RWPE1 (cell line): ENCODE measurements at regions not wholly inside any gene's neighbourhood (a gene's known extent, or its start where the extent isn't known, plus 50 kb on each side); places are given as distances from the start of the nearest gene placed in this dataset.

Experiments
- CTCF ChIA-PET: fragments of 350-600 bp; sonication (Branson Sonifier 250); formaldehyde crosslinking; extraction: SDS; loops from one replicate; lab custom pipeline; 2021; lab: Yijun Ruan, JAX
- POLR2A ChIA-PET: fragments of 400-600 bp; formaldehyde crosslinking; extraction: SDS; loops from one replicate; lab custom pipeline; 2020; ENCODE audit warnings: antibody characterized with exemption; ENCODE audit not compliant: low non-redundant PET; lab: Yijun Ruan, JAX
- DNase-seq: peaks from one replicate; pipeline ENCODE4 v3.0.0; 2012; ENCODE audit warnings: low spot score
- H3K27ac ChIP-seq: fragments of 450-650 bp; 2 replicates; pipeline ENCODE4 v1.5.1; 2017
- TF ChIP-seq, protein P1 (sequence below): fragments of 450-650 bp; conservative IDR thresholded peaks from 2 replicates; pipeline ENCODE4 v1.5.1; 2017; ENCODE audit warnings: low read depth, mild to moderate bottlenecking

DNA sequence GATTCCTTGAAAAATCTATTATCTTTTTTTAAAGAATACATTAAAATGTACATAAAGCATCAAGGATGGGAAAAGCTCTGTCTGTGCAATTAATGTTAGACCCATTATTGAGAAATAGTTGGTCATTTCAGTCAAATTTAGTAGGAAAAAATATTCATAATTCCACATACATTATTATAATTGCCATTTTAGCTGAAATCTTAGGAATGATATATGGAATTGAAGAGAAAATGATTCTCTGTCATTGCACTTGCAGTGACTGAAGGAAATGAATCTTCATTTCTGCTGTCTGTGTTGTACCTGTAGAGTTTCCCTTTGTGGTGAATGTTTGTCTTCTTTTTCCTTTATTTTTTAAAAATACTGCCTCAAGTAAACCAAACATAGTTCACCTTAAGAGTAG lies 473.9 kb downstream of the C3orf38 start:
- no peak for DNase-seq
- no peak overlapping the region for H3K27ac ChIP-seq
- TF ChIP-seq, protein P1, sequence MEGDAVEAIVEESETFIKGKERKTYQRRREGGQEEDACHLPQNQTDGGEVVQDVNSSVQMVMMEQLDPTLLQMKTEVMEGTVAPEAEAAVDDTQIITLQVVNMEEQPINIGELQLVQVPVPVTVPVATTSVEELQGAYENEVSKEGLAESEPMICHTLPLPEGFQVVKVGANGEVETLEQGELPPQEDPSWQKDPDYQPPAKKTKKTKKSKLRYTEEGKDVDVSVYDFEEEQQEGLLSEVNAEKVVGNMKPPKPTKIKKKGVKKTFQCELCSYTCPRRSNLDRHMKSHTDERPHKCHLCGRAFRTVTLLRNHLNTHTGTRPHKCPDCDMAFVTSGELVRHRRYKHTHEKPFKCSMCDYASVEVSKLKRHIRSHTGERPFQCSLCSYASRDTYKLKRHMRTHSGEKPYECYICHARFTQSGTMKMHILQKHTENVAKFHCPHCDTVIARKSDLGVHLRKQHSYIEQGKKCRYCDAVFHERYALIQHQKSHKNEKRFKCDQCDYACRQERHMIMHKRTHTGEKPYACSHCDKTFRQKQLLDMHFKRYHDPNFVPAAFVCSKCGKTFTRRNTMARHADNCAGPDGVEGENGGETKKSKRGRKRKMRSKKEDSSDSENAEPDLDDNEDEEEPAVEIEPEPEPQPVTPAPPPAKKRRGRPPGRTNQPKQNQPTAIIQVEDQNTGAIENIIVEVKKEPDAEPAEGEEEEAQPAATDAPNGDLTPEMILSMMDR = no peak
- ChIA-PET POLR2A (no interaction called here), CTCF (no interaction called here)

DNA sequence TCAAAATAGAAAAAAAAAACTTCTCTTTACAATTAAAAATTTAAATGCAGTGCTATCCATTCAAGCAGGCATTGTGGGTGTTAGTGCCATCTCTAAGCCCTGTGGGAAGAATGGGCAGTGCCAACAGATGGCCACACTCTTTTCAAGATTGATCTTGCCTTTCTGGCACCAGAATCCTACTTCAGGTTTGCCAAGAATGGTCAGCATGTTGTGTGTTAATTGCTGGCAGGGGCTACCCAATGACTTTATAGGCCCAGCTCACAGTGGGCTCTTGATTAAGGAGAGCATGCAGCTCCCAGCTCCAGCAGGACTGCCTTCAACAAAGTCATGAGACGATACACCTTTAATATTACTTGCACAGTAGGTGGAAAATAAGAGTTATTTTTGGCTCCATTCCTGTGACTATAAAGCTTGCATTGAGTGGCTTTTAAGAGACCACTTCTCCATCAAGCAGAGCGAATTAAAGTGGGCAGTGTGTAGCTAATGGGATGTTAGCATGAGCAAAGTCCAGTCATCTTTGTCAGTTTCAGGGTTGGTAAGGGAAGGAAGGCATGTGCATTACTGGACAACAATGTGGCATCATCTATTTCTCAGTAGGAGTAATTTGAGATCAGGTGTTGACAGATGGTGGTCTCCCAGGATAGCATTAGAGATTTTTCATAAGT lies 476.8 kb downstream of the C3orf38 start:
- TF ChIP-seq, protein P1 = no peak
- ChIA-PET POLR2A (no interaction called here), CTCF (no interaction called here)
- no peak for DNase-seq
- H3K27ac ChIP-seq = no peak overlapping the region

DNA sequence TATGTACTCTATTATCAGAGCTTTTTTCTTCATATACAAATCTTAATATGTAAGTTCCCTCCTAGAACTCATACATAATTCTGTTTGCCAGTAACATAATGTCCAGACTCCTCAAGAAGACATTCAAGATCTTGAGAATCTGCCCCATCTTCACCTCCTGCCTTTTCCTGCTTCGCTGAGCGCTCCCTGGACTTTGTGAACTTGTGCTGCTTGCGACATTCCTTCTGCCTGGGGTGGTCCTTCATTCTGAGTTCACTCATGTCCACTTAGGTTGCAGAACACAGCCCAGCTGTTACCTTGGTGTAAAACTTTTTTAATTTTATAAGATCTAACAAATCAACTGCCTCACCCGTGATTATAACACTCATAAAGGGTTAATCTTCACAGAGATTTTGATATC lies 478.5 kb upstream of the EPHA3 start:
- ChIA-PET CTCF (no interaction called here), POLR2A (no interaction called here)
- TF ChIP-seq, protein P1 = no peak
- DNase-seq = no peak
- H3K27ac ChIP-seq = no peak overlapping the region

DNA sequence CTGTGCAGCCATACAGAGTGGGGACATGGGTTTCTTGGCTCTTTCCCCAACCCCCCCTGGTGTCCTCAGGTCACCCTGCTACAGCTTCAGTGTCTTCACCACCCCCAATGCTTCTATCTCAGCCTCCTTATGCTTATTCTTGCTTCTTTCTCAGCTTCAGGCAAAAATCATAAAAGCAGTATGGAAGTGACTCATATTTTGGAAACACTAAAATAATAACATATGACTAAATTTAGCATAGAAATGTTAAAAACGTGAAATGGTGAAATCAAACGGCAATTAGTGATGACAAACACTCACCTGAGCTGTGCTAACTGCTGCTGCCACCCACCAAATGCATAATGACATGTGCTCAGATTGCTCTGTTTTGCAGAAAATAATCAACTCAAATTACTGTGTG lies 475.2 kb upstream of the EPHA3 start:
- TF ChIP-seq, protein P1 = no peak
- CTCF ChIA-PET = no interaction called here
- H3K27ac ChIP-seq = no peak overlapping the region
- no peak for DNase-seq
- POLR2A ChIA-PET = no interaction called here

DNA sequence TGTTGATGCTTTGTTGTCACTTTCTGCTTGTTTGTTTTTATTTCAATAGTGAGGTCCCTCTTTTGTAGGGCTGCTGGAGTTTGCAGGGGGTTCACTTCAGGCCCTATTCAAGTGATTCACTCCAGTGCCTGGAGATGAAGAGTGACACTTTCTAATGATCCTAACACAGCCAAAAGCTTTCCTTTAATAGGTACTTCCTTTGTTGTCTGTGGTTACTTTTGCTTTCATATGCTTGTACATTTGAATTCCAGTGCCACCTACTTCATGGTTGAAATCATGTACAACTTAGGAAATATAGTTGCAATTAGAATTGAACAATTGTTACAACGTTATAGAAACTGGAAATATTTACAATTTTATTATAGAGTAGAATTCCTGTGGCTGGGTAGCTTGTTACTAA lies 466.8 kb upstream of the EPHA3 start:
- no peak for DNase-seq
- no peak overlapping the region for H3K27ac ChIP-seq
- CTCF ChIA-PET = no interaction called here
- POLR2A ChIA-PET = no interaction called here
- TF ChIP-seq, protein P1 = no peak

DNA sequence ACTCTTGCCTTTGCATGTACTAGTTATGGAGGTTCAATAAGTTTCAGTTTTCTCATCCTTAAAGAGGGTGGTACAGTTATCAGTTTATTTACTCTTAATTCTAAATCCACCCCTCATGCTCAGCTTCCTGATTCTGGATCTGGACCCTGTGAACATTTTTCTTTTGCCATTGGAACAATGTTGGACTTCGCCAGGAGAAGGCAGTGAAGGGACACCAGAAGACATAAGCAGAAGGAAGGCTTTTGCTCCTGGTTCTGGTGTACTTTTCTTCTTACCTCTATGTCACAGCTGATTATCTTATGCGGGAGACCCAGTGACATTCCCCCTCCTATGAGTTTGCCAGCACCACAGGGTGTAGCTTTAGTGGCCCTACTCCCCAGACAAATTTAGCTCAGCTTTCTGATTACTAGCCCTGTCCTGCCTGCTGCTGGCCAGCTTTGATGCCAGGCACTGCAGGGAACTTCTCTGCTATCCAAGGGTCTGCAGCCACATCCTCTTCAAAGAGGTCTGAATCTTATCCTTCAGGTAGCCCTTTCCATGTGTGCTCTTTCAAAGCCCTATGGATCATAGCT lies 466.3 kb upstream of the EPHA3 start:
- TF ChIP-seq, protein P1 = no peak
- ChIA-PET CTCF (interaction anchor here (0.6 kb wide), 1 partner anchor 465 kb away, joined by 6 read pairs; no protein-coding TSS in a partner anchor), POLR2A (no interaction called here)
- H3K27ac ChIP-seq = no peak overlapping the region
- DNase-seq = no peak
